Muscle of leg (tissue), 3 donors: ENCODE measurements at regions not wholly inside any gene's neighbourhood (a gene's known extent, or its start where the extent isn't known, plus 50 kb on each side); places are given as distances from the start of the nearest gene placed in this dataset.
A peak's percentile ranks its signal among the peaks of the same experiment; 100 is the strongest.
"Not testable (repeated sequence)": the region's sequence is repeated elsewhere in the genome, so short reads cannot be mapped to it uniquely, and the experiment has no call there.

Experiments
- DNase-seq: peaks from one replicate; pipeline ENCODE4 v3.0.0; 2013
- H3K27ac ChIP-seq: one replicate; pipeline ENCODE4 v1.5.1; 2013; ENCODE audit warnings: mild to moderate bottlenecking, low read length, control low read depth
- H3K27me3 ChIP-seq: one replicate; pipeline ENCODE4 v1.6.1; 2013; ENCODE audit warnings: low read length; ENCODE audit not compliant: control insufficient read depth, insufficient read depth
- H3K36me3 ChIP-seq: one replicate; pipeline ENCODE4 v1.6.1; 2013; ENCODE audit warnings: low read length; ENCODE audit not compliant: control insufficient read depth, insufficient read depth
- H3K4me1 ChIP-seq: one replicate; pipeline ENCODE4 v1.6.1; 2013; ENCODE audit warnings: low read length; ENCODE audit not compliant: control insufficient read depth, insufficient read depth
- H3K4me3 ChIP-seq: one replicate; pipeline ENCODE4 v1.5.1; 2013; ENCODE audit warnings: low read length, control low read depth
- H3K9me3 ChIP-seq: replicated peaks from 2 replicates; pipeline ENCODE4 v1.6.1; 2013; ENCODE audit warnings: low read depth, low read length; ENCODE audit not compliant: control insufficient read depth
- WGBS: methylation state at CpG from one replicate; pipeline ENCODE4 v1.1.5; 2013; ENCODE audit warnings: missing lambda C conversion rate; ENCODE audit not compliant: insufficient coverage; 5-methylcytosine and 5-hydroxymethylcytosine counted together

DNA sequence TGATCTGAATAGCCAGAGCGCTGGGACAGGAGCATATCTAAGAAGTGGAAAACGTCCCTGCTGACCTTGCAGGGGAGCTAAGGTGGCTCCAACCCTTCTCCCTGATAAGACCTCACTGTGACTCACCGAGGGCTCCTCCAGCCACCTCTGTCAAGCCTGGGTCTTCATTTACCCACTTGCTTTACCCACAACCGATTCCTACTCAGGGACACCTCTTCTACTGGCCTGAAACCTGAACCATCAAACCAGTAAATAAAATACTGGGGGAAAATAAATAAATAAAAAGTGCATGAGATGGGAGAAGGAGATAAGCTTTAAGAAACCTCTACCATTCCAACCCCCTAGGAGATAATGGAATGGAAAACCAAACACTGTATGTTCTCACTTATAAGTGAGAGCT lies 80.2 kb upstream of the ALOX12 start:
- no peak overlapping the region for H3K27ac ChIP-seq
- no peak for DNase-seq
- H3K27me3 ChIP-seq, result peaks cover 18% of the 10 kb centered on the region
- no peak overlapping the region for H3K4me3 ChIP-seq
- no peaks in the 10 kb centered on the region for H3K36me3 ChIP-seq
- no peaks in the 10 kb centered on the region for H3K9me3 ChIP-seq
- 79% methylated on average over 2 of the region's 4 CpGs for WGBS
- peaks cover 4% of the 10 kb centered on the region for H3K4me1 ChIP-seq

DNA sequence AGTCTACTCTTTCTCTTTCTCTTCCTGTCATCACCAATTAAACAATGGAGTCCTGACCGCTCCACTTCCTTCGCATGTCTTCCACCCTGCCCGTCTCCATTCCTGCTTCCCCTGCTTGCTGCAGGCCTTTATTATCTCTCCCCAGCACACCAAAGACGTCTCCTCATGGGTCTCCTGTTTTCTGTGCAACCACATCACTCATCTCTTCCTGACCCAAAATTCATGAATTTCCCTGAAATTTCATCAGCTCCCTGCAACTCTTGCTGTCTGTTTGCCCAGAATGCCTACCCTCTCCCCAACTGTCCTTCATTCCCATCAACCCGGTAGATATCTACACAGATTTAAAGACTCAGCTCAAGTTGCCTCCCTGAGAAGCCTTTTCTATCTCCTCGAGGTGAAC lies 76.7 kb upstream of the ALOX12 start:
- Histone ChIP-seq H3K9me3 (no peaks in the 10 kb centered on the region), H3K27ac (no peak overlapping the region), H3K27me3 (peaks cover 10% of the 10 kb centered on the region), H3K4me3 (no peak overlapping the region), H3K4me1 (peaks cover 1% of the 10 kb centered on the region), H3K36me3 (no peaks in the 10 kb centered on the region)
- no peak for DNase-seq
- WGBS, result 70% methylated on average over 6 of the region's 6 CpGs

DNA sequence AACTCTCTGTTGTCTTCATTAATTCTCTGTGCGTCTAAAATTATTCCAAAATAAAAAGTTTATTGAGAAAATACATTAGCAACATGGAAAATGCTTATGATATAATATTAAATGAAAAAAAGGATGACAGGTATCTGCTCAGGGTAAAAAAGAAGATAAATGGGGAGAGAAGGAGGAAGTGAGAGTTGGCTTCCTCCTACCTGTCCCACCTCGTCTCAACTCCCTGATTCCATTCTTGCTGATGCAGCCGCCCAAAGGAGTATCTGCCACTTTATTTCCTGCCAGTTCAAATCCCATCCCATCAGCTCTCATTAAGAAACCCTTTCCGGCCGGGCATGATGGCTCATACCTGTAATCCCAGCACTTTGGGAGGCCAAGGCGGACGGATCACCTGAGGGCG lies 72.5 kb upstream of the ALOX12 start:
- DNase-seq, result no peak
- no peaks in the 10 kb centered on the region for H3K36me3 ChIP-seq
- no peak overlapping the region for H3K27ac ChIP-seq
- H3K4me1 ChIP-seq, result no peaks in the 10 kb centered on the region
- no peaks in the 10 kb centered on the region for H3K9me3 ChIP-seq
- 84% methylated on average over 4 of the region's 8 CpGs for WGBS
- no peak overlapping the region for H3K4me3 ChIP-seq
- no peaks in the 10 kb centered on the region for H3K27me3 ChIP-seq

DNA sequence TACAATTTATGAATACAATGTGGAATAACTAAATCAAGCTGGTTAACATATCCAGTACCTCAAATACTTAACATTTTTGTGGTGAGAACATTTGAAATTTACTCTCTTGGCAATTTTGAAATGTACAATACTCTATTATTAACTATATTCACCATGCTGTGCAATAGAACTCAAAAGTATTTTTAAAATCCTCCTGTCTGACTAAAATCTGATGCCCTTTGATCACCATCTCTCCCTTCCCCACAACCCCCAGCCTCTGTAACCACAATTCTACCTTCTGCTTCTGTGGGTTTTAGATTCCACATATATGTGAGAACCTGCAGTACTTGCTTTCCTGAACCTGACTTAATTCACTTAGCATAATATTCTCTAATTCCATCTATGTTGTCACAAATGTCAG lies 71.6 kb upstream of the ALOX12 start:
- no peaks in the 10 kb centered on the region for H3K4me1 ChIP-seq
- H3K27ac ChIP-seq, result no peak overlapping the region
- no peaks in the 10 kb centered on the region for H3K9me3 ChIP-seq
- no peaks in the 10 kb centered on the region for H3K27me3 ChIP-seq
- no peak for DNase-seq
- no peaks in the 10 kb centered on the region for H3K36me3 ChIP-seq
- no peak overlapping the region for H3K4me3 ChIP-seq

DNA sequence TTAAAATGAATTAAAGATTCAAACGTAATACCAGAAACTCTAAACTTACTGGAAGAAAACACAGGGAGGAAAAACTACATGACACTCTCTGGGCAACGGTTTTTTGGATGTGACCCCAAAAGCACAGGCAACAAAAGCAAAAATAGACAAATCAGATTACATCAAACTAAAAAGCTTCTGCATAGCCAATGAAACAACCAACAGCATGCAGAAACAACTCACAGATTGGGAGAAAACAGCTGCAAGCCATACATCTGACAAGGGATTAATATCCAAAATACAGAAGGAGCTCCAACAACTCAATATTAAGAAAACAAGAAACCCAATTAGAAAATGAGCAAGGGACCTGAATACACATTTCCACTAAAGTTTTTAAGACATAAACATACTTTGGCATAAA lies 69.2 kb upstream of the ALOX12 start:
- no peak overlapping the region for H3K4me3 ChIP-seq
- H3K4me1 ChIP-seq, result no peaks in the 10 kb centered on the region
- H3K27me3 ChIP-seq, result no peaks in the 10 kb centered on the region
- H3K9me3 ChIP-seq, result no peaks in the 10 kb centered on the region
- DNase-seq, result no peak
- no peaks in the 10 kb centered on the region for H3K36me3 ChIP-seq
- 56% methylated on average over 2 of the region's 2 CpGs for WGBS
- H3K27ac ChIP-seq, result no peak overlapping the region

DNA sequence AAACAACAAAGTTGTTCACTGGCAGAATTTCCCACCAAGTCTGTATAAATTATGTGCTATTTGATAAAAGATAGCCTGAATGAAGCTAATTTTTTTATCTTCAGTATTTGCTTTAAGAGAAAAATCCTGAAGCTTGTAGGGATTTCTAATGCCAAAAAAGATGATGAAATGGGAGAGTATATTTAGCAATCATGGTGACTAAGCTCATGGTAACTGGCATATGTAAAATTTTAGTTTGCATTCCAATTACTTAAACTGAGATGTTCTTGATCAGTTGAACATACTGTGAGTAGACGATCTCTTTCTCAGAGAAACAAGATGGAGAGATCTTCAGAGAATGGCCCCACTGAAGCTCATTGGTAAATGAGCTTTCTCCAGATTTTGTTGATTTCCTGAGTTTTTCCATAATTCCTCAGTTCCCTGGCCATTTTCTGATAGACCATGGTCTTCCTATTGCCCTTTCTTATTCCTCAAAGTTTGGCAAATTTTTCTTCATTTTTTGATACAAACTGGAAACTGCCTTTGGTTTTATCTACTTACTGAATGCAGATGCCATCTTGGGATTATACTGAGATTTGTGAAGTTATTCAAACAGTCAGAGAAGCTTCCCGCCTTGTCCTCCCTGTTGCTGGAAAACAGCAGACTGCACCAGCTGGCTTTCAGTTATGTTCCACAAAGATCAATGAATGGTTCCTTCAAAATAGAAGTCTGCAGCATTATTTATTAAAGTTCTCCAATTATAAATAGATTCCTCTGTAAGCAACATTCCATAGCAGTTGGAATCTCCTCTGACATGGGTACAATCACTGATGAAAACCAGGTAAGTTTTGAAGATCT lies 68.3 kb upstream of the ALOX12 start:
- no peaks in the 10 kb centered on the region for H3K27me3 ChIP-seq
- H3K36me3 ChIP-seq, result no peaks in the 10 kb centered on the region
- no peak overlapping the region for H3K4me3 ChIP-seq
- no peak overlapping the region for H3K27ac ChIP-seq
- DNase-seq, result no peak
- 100% methylated on average over 1 of the region's 2 CpGs for WGBS
- no peaks in the 10 kb centered on the region for H3K9me3 ChIP-seq
- H3K4me1 ChIP-seq, result no peaks in the 10 kb centered on the region

DNA sequence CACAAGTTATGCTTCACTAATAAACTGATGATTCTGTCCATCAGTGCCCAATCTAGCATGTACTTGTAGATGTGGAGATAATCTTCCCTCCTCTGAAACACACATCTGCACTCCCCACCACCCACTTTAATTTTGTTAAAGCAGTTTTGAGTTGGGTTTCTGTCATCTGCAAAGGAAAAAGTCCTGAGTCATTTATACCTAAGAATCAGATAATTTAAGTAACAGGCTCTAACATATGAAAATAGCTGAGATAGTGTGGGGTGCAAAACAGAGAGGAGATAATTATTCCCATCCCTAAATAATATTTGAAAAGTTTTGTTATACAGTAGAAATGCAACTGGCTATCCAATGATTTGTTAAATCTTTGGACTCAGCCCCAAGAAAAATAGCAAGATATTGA lies 67.7 kb upstream of the ALOX12 start:
- no peaks in the 10 kb centered on the region for H3K27me3 ChIP-seq
- H3K4me3 ChIP-seq, result no peak overlapping the region

DNA sequence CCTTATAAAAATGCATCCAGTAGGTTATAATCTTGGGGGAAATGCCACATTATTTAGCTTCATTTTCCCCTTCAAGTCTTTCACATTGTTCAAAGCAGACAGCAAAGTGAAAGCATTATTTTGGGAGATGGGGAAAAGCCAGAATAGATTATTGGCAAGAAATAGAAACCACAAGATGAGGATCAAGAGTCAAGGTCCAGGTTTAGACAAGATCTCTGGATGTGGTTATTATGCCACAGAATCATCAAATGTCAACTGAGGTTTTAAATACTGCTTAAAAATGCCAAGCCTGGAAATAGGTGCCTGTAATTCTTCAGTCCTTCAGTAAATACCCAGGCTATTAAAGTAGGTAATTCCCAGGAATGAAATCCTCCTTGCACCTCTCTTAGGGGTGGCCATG lies 65.1 kb upstream of the ALOX12 start:
- H3K9me3 ChIP-seq, result no peaks in the 10 kb centered on the region

More for the DNA sequence above, 67.7 kb upstream of the ALOX12 start:
- Histone ChIP-seq H3K4me1 (no peaks in the 10 kb centered on the region), H3K36me3 (no peaks in the 10 kb centered on the region), H3K9me3 (no peaks in the 10 kb centered on the region), H3K27ac (no peak overlapping the region)
- no peak for DNase-seq

DNA sequence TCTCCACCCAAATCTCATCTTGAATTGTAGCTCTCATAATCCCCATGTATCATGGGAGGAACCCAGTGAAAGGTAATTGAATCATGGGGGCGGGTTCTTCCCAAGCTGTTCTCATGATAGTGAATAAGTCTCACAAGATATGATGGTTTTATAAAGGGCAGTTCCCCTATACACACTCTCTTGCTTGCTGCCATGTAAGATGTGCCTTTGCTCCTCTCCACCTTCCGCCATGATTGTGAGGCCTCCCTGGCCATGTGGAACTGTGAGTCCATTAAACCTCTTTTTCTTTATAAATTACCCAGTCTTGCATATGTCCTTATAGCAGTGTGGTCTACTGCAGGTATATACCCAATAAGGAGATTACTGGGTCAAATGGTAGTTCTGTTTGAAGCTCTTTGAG lies 61.3 kb upstream of the ALOX12 start:
- not testable (repeated sequence) for H3K4me3 ChIP-seq, H3K27ac ChIP-seq, H3K4me1 ChIP-seq, H3K36me3 ChIP-seq, H3K27me3 ChIP-seq, H3K9me3 ChIP-seq, DNase-seq
- no CpG with 5 or more reads among the region's 2 CpGs for WGBS

More for the DNA sequence above, 65.1 kb upstream of the ALOX12 start:
- no peak for DNase-seq
- H3K36me3 ChIP-seq, result no peaks in the 10 kb centered on the region
- H3K4me1 ChIP-seq, result no peaks in the 10 kb centered on the region
- no peak overlapping the region for H3K27ac ChIP-seq
- H3K4me3 ChIP-seq, result no peak overlapping the region
- no peaks in the 10 kb centered on the region for H3K27me3 ChIP-seq

DNA sequence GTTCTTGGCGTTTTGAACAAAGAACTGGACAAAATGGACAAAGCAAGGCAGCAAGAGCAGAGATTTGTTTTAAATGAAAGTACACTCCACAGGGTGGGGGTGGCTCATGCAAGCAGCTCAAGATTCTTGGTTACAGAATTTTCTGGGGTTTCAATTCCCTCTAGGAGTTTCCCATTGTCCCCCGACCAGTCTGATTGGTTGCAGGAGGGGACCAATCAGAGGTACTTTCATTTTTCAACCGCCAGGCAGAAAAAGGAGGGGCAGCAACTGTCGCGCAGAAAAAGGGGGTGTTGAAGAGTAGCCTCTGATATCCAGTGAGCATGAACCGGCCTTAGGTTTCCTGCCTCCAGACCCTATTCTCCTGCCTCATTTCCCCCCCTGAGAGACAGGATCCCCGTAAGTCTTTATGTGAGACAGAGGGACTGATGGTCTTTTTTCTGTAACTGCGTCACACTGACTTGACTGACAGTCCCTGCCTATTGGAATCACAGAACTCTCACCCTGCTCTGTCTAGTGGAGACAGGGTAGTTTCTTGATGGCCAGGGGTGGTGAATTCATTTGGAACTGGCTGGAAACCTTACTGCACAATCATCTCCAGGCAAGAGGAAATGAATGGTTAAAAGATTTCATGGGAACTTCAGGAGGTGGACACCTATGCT lies 59.4 kb upstream of the ALOX12 start:
- Histone ChIP-seq H3K4me3 (peak overlapping the region; percentile 35), H3K36me3 (no peaks in the 10 kb centered on the region), H3K27ac (peak overlapping the region; percentile 67), H3K9me3 (no peaks in the 10 kb centered on the region), H3K27me3 (no peaks in the 10 kb centered on the region), H3K4me1 (no peaks in the 10 kb centered on the region)
- 80% methylated on average over 1 of the region's 8 CpGs for WGBS
- DNase-seq, result peak; percentile 38
